ENCODE measurements at regions not wholly inside any gene's neighbourhood (a gene's known extent, or its start where the extent isn't known, plus 50 kb on each side); places are given as distances from the start of the nearest gene placed in this dataset.
"Not testable (repeated sequence)": the region's sequence is repeated elsewhere in the genome, so short reads cannot be mapped to it uniquely, and the experiment has no call there.

DNA sequence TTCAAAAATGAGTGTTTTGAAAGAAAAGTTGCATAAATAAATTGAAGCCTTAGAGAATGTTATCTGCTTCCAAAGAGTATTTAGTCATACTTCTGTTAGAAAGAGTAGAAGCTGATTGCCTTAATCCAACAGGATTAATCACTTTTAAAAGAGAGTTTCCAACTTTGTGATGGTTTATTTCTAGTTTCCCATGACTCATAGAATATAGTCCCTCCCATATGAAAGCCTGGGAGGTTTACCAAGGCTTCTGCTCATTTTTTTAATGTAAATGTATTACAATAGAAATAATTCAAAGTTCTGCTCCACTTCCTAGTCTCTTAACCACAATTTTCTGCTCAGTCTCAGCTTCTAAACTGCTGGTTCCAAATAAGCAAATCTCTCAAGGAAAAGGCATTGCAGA is 118.0 kb upstream of the IRAK1BP1 start:
- TF ChIP-seq, protein P1, sequence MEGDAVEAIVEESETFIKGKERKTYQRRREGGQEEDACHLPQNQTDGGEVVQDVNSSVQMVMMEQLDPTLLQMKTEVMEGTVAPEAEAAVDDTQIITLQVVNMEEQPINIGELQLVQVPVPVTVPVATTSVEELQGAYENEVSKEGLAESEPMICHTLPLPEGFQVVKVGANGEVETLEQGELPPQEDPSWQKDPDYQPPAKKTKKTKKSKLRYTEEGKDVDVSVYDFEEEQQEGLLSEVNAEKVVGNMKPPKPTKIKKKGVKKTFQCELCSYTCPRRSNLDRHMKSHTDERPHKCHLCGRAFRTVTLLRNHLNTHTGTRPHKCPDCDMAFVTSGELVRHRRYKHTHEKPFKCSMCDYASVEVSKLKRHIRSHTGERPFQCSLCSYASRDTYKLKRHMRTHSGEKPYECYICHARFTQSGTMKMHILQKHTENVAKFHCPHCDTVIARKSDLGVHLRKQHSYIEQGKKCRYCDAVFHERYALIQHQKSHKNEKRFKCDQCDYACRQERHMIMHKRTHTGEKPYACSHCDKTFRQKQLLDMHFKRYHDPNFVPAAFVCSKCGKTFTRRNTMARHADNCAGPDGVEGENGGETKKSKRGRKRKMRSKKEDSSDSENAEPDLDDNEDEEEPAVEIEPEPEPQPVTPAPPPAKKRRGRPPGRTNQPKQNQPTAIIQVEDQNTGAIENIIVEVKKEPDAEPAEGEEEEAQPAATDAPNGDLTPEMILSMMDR (IDR thresholded peaks at IDR 0.05) = no peak
- Histone ChIP-seq H3K4me1 (ENCODE audit: low read depth) (no peaks in the 10 kb centered on the region), H3K9me3 (peaks cover 16% of the 10 kb centered on the region), H3K36me3 (ENCODE audit: low read depth) (no peaks in the 10 kb centered on the region), H3K4me3 (no peak overlapping the region)
- DNase-seq = no peak
- ATAC-seq = no peak
- intact Hi-C loops (cut with DNase I, micrococcal nuclease) = no loop called here

DNA sequence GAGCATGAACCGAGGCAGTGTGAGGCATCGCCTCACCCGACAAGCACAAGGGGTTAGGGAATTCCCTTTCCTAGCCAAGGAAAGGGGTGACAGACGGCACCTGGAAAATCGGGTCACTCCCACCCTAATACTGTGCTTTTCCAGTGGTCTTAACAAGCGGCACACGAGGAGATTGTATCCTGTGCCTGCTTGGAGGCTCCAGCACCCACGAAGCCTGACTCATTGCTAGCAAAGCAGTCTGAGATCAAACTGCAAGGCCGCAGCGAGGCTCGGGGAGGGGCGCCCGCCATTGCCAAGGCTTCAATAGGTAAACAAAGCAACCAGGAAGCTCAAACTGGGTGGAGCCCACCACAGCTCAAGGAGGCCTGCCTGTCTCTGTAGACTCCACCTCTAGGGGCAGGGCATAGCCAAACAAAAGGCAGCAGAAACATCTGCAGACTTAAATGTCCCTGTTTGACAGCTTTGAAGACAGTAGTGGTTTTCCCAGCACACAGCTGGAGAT is 109.0 kb upstream of the IRAK1BP1 start:
- H3K4me1 ChIP-seq (ENCODE audit: low read depth); H3K4me3 ChIP-seq; intact Hi-C loops (cut with DNase I, micrococcal nuclease); H3K36me3 ChIP-seq (ENCODE audit: low read depth); DNase-seq; H3K9me3 ChIP-seq; ATAC-seq: not testable (repeated sequence)

DNA sequence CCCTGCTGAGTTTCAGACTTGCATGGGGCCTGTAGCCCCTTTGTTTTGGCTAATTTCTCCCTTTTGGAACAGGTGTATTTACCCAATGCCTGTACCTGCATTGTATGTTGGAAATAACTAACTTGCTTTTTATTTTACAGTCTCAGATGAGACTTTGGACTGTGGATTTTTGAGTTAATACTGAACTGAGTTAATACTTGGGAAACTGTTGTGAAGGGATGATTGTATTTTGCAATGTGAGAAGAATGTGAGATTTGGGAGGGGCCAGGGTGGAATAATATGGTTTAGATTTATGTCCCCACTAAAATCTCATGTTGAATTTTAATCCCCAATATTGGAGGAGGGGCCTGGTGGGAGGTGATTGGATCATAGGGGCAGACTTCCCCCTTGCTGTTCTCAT is 99.1 kb upstream of the IRAK1BP1 start:
- H3K4me3 ChIP-seq = no peak overlapping the region
- no peaks in the 10 kb centered on the region for H3K9me3 ChIP-seq
- no peaks in the 10 kb centered on the region for H3K36me3 ChIP-seq (ENCODE audit: low read depth)
- TF ChIP-seq, protein P1 (IDR thresholded peaks at IDR 0.05) = no peak
- intact Hi-C loops (cut with DNase I, micrococcal nuclease) = no loop called here
- no peak for DNase-seq
- peak; percentile 45 for ATAC-seq
- no peaks in the 10 kb centered on the region for H3K4me1 ChIP-seq (ENCODE audit: low read depth)

DNA sequence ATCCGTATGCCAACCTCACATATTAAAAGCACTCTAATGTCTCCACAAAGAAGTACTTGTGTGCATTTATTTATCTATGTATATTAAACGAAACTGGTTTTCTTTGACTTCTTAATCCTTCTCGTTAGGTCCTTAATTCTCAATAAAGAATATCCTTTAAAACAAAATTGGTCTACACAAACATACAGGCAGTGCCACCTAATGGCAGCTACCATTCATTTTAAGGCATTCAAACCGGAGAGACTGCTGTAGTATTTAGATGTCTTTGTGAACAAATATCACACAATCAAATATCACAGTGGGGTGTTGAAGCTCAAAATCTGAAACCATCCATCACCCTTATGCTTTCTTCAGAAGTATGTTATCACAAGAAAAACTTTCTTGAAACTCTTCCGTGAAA is 96.6 kb upstream of the IRAK1BP1 start:
- no peaks in the 10 kb centered on the region for H3K4me1 ChIP-seq (ENCODE audit: low read depth)
- TF ChIP-seq, protein P1 (IDR thresholded peaks at IDR 0.05) = no peak
- no peaks in the 10 kb centered on the region for H3K36me3 ChIP-seq (ENCODE audit: low read depth)
- no peak for ATAC-seq
- intact Hi-C loops (cut with DNase I, micrococcal nuclease) = no loop called here
- H3K9me3 ChIP-seq = no peaks in the 10 kb centered on the region
- no peak for DNase-seq
- no peak overlapping the region for H3K4me3 ChIP-seq

DNA sequence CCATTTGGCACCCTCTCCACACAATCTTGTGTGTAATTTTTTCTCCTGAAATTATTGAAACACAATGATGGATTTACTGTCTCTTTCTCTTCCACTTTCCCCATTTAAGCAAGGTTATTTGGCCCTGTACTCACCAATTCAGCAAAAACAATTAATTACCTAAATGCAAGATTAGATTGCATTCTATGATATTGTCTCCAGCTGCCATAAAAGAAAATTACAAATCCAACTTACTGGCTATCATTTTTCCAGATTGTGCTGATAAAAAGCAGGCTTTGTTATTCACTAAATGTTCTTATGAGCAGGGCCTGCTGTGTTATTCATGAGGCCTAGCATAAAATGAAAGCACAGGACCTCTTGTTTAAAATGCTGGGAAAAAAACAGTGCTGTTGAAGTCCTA is 95.8 kb upstream of the IRAK1BP1 start:
- no peaks in the 10 kb centered on the region for H3K9me3 ChIP-seq
- DNase-seq (no peak), ATAC-seq (no peak)
- H3K4me3 ChIP-seq = no peak overlapping the region
- intact Hi-C loops (cut with DNase I, micrococcal nuclease) = no loop called here
- TF ChIP-seq, protein P1 (IDR thresholded peaks at IDR 0.05) = no peak
- H3K36me3 ChIP-seq (ENCODE audit: low read depth) = no peaks in the 10 kb centered on the region
- H3K4me1 ChIP-seq (ENCODE audit: low read depth) = no peaks in the 10 kb centered on the region

DNA sequence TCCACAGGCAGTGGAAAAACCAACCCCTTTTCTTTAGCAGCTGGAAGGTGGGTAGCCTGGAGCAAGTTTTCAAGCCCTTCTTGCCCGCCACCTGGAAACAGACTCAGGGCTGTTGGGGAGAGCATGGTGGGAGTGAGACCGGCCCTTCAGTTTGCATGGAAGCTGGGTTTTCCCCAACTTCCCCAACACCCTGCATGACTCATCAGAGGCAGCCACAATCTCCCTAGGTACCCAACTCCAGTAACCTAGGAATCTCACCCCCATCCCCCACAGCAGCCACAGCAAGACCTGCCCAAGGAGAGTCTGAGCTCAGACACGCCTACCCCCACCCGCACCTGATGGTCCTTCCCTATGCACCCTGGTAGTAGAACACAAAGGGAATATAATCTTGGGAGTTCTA is 86.3 kb upstream of the IRAK1BP1 start:
- intact Hi-C loops (cut with DNase I, micrococcal nuclease) = no loop called here
- TF ChIP-seq, protein P1 (IDR thresholded peaks at IDR 0.05) = no peak
- Histone ChIP-seq H3K4me3 (no peak overlapping the region), H3K4me1 (ENCODE audit: low read depth) (no peaks in the 10 kb centered on the region), H3K9me3 (no peaks in the 10 kb centered on the region), H3K36me3 (ENCODE audit: low read depth) (no peaks in the 10 kb centered on the region)
- DNase-seq = no peak
- no peak for ATAC-seq

DNA sequence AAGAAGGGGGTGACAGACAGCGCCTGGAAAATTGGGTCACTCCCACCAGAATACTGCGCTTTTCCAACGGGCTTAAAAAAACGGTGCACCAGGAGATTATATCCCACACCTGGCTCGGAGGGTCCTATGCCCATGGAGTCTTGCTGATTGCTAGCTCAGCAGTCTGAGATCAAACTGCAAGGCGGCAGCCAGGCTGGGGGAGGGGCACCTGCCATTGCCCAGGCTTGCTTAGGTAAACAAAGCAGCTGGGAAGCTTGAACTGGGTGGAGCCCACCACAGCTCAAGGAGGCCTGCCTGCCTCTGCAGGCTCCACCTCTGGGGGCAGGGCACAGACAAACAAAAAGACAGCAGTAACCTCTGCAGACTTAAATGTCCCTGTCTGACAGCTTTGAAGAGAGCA is 84.0 kb upstream of the IRAK1BP1 start:
- not testable (repeated sequence) for ATAC-seq, H3K4me3 ChIP-seq
- DNase-seq = peak; percentile 20 to 56 (median 42)

More for the DNA sequence above, 84.0 kb upstream of the IRAK1BP1 start:
- H3K9me3 ChIP-seq; H3K4me1 ChIP-seq (ENCODE audit: low read depth); H3K36me3 ChIP-seq (ENCODE audit: low read depth); intact Hi-C loops (cut with DNase I, micrococcal nuclease): not testable (repeated sequence)

All from mucosa of descending colon (tissue), 3 donors.